HG03196 (cell line): ENCODE measurements at regions not wholly inside any gene's neighbourhood (a gene's known extent, or its start where the extent isn't known, plus 50 kb on each side); places are given as distances from the start of the nearest gene placed in this dataset.

Source experiments
- ATAC-seq: cut with Tn5 transposase; IDR thresholded peaks from one replicate; pipeline ENCODE4 v1.9.1; 2021; ENCODE audit not compliant: unreplicated experiment

DNA sequence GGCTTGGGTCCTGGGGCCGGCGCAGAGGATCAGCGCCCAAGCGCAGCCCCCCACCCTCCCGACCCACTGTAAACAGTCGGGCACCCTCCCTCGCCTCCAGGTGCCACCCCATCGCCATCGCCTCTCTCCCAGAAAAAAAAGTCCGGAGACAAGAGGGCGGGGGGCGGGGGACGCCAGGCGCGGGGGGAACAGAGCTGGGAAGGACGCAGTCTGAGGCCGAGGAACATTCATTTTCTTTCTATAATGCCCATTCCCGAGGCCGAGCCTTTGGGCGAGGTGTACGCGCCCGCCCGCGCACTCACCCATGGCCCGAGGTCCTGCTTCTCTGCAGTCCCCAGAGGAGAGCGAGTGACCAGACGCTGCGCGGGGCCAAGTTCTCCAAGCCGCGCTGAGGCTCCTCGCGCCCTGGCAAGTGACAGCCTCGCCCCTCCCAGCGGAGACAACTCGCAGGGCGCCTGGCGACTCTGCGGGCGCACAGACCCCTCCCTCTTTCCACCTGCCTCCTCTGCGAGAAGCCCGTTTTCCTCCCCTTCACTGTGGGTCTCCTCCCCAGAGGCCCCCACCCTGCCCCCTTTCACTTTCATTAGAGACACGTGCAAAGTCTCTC is 63.5 kb upstream of the WDR17 start:
- ATAC-seq, result peak; percentile 86

DNA sequence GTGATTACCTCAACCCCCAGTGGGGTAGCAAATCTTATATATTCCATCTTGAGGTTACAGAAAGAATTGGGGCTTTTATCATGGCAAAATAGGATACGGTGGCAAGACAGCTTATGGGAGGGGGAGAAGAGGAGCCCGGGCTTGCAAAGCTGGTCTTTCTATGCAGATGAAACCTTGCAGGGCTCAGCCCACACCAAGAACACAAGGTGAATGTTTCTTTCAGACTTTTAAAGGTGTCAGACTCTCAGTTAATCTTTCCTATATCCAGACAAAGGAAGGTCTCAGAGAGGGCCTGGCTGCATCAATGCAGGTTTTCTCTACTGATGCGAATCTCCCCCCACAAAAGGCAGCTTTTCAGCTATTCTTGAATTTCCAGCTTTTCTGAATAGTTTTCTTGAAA is 59.9 kb upstream of the WDR17 start:
- no peak for ATAC-seq

DNA sequence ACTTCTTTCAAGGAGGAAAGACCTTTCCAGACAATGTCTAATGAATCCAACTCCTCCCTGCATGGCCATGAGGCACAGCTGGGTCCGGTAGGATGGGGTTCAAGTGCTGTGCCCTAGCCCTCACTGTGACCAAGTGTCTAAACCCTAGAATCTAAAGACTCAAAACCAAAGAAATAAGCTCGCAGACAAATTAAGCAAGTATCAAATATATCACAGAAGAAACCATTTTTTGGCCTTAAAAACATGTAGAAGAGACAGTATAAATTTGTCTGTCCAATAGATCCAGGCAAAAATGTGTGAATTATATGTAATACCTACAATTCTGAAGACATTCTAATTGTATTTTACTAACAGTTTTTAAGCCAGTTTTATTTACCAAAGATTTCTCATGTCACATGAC is 56.4 kb upstream of the WDR17 start:
- ATAC-seq, result no peak

DNA sequence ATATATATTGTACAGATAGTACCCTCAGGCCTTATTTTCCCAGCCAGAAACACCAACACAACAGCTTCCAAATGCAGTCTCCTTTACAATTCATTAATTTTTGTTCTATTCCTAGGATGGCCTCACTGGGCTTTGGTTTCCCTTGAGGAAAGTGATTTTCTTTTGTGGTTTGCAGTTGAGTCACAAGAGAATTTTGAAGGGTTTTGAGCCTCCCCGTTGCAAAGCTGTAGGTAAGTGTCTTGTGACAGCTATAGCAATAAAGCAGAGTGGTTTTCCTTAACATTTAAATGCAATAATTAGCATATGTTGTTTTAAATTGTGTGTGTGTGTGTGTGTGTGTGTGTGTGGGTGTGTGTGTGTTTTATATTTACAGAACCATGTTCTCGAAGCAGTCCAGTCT is 54.1 kb upstream of the WDR17 start:
- no peak for ATAC-seq

DNA sequence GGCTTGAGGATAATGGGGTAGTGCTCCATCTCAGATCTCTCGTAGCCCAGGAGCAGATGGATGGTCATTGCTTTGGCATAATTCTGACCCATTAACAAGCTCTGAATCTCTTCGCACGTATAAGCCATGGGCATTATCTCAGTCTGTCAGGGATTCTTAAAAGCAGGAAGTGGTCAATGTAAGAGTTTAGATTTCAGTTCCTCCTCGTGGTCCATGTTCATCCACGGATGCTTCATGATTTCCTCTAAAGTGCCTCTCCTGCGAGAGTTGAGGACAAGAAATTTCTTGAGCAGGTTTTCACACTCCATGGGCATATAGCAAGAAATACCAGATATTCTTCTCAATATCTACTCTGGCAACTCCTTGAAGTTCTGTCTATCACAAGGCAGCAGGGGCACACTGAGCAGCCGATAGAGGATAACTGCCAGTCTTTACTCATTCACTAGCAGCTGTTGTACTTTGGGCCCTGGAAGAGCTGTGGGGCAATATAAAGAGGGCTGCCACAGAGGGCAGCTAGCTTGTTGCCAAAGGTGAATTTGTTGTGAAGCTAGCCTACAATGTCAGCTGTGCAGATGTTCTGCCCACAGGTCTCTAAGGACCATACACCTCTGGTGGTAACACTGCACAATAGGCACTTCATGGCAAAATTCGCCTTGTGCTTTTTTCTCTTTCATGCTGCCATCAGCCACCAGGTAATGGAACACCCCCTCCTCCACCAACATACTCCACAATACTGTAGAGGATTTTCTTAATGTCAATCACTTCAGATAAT is 52.0 kb upstream of the WDR17 start:
- peak; percentile 91 for ATAC-seq

DNA sequence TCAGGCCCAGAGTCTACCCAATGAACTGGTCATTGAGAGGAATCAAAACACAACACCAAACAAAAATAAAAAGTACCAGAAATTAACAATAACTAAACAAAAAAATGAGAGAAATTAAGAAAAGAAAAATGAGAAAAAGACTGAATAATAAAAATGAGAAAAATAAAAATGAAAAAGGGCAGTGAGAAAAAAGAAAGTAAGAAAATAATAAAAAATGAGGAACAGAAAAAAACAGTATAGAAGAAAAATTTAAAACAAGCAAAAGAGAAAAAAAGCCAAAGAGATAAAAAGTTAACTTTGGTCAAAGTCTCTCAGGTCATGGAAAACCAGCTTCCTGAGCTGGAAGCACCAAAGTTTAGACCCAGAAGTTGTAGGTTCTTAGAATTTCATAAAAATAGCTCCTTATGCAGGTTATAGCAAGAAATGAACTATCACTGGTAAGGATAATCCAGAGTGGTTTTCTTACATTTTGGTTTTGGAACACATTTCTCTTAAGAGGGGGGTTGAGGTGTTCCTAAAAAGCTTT is 51.0 kb upstream of the WDR17 start:
- ATAC-seq, result no peak
